ENCODE measurements at regions not wholly inside any gene's neighbourhood (a gene's known extent, or its start where the extent isn't known, plus 50 kb on each side); places are given as distances from the start of the nearest gene placed in this dataset.

GRCh38 chr1:38375035-38375434 lies 328.4 kb upstream of the POU3F1 start:
- no peak for DNase-seq

- DNase-seq, result no peak
These were observed 324.9 kb upstream of the POU3F1 start for GRCh38 chr1:38371505-38371844.

- no peak for DNase-seq
These were observed 324.3 kb upstream of the POU3F1 start for GRCh38 chr1:38370716-38371504.

- DNase-seq, result no peak
These were observed 318.6 kb upstream of the POU3F1 start for GRCh38 chr1:38365242-38365641.

GRCh38 chr1:38361566-38361965 lies 315.0 kb upstream of the POU3F1 start:
- DNase-seq, result no peak

GRCh38 chr1:38360807-38361206 lies 314.2 kb upstream of the POU3F1 start:
- no peak for DNase-seq

GRCh38 chr1:38353956-38354355 lies 307.4 kb upstream of the POU3F1 start:
- no peak for DNase-seq

GRCh38 chr1:38352869-38353268 lies 306.3 kb upstream of the POU3F1 start:
- no peak for DNase-seq

- DNase-seq, result no peak
These were observed 301.0 kb upstream of the POU3F1 start for GRCh38 chr1:38347446-38348175.

GRCh38 chr1:38344716-38345115 lies 298.1 kb upstream of the POU3F1 start:
- DNase-seq, result no peak

- no peak for DNase-seq
These were observed 295.1 kb upstream of the POU3F1 start for GRCh38 chr1:38341694-38342093.

GRCh38 chr1:38340409-38340808 lies 293.8 kb upstream of the POU3F1 start:
- no peak for DNase-seq

- no peak for DNase-seq
These were observed 291.1 kb upstream of the POU3F1 start for GRCh38 chr1:38337711-38338110.

- no peak for DNase-seq
These were observed 290.4 kb upstream of the POU3F1 start for GRCh38 chr1:38336961-38337360.

- no peak for DNase-seq
These were observed 289.8 kb upstream of the POU3F1 start for GRCh38 chr1:38336301-38336923.

- DNase-seq, result no peak
These were observed 288.5 kb upstream of the POU3F1 start for GRCh38 chr1:38334930-38335592.

- no peak for DNase-seq
These were observed 286.2 kb upstream of the POU3F1 start for GRCh38 chr1:38332649-38333310.

- DNase-seq, result no peak
These were observed 285.1 kb upstream of the POU3F1 start for GRCh38 chr1:38331496-38332210.

- DNase-seq, result no peak
These were observed 284.2 kb upstream of the POU3F1 start for GRCh38 chr1:38330799-38331198.

GRCh38 chr1:38329644-38330043 lies 283.1 kb upstream of the POU3F1 start:
- DNase-seq, result no peak

GRCh38 chr1:38328278-38329035 lies 281.9 kb upstream of the POU3F1 start:
- DNase-seq, result no peak
